ENCODE measurements at regions not wholly inside any gene's neighbourhood (a gene's known extent, or its start where the extent isn't known, plus 50 kb on each side); places are given as distances from the start of the nearest gene placed in this dataset.
"Not testable (repeated sequence)": the region's sequence is repeated elsewhere in the genome, so short reads cannot be mapped to it uniquely, and the experiment has no call there.

GRCh38 chr1:222189218-222189617, 358.7 kb downstream of the HHIPL2 start:
- Mint-ChIP-seq H3K27me3 (peaks cover 4% of the 10 kb centered on the region), H3K36me3 (no peaks in the 10 kb centered on the region), H3K27ac (no peak overlapping the region), H3K4me3 (no peak overlapping the region), H3K9me3 (ENCODE audit: low read depth) (peaks cover 7% of the 10 kb centered on the region), H3K4me1 (ENCODE audit: low read depth) (no peaks in the 10 kb centered on the region)

- Mint-ChIP-seq H3K36me3 (no peaks in the 10 kb centered on the region), H3K4me1 (ENCODE audit: low read depth) (no peaks in the 10 kb centered on the region), H3K27ac (no peak overlapping the region), H3K27me3 (peaks cover 4% of the 10 kb centered on the region), H3K9me3 (ENCODE audit: low read depth) (peaks cover 11% of the 10 kb centered on the region), H3K4me3 (no peak overlapping the region)
Observed at GRCh38 chr1:222187566-222188332, 360.2 kb downstream of the HHIPL2 start.

- no peaks in the 10 kb centered on the region for H3K36me3 Mint-ChIP-seq
- H3K9me3 Mint-ChIP-seq (ENCODE audit: low read depth), result peaks cover 15% of the 10 kb centered on the region
- no peak overlapping the region for H3K4me3 Mint-ChIP-seq
- peaks cover 2% of the 10 kb centered on the region for H3K27me3 Mint-ChIP-seq
- H3K4me1 Mint-ChIP-seq (ENCODE audit: low read depth), result no peaks in the 10 kb centered on the region
- H3K27ac Mint-ChIP-seq, result no peak overlapping the region
Observed at GRCh38 chr1:222182641-222183040, 365.3 kb downstream of the HHIPL2 start.

- Mint-ChIP-seq H3K27ac (no peak overlapping the region), H3K27me3 (no peaks in the 10 kb centered on the region), H3K9me3 (ENCODE audit: low read depth) (peaks cover 15% of the 10 kb centered on the region), H3K36me3 (no peaks in the 10 kb centered on the region), H3K4me3 (no peak overlapping the region), H3K4me1 (ENCODE audit: low read depth) (no peaks in the 10 kb centered on the region)
Observed at GRCh38 chr1:222181191-222181590, 366.7 kb downstream of the HHIPL2 start.

- peaks cover 10% of the 10 kb centered on the region for H3K36me3 Mint-ChIP-seq
- H3K27me3 Mint-ChIP-seq; H3K4me1 Mint-ChIP-seq (ENCODE audit: low read depth); H3K4me3 Mint-ChIP-seq; H3K27ac Mint-ChIP-seq: not testable (repeated sequence)
- H3K9me3 Mint-ChIP-seq (ENCODE audit: low read depth), result peaks cover 21% of the 10 kb centered on the region
Observed at GRCh38 chr1:222177496-222177895, 370.4 kb downstream of the HHIPL2 start.

GRCh38 chr1:222171005-222171404, 376.9 kb downstream of the HHIPL2 start:
- Mint-ChIP-seq H3K27ac (no peak overlapping the region), H3K9me3 (ENCODE audit: low read depth) (peaks cover 31% of the 10 kb centered on the region), H3K36me3 (peaks cover 15% of the 10 kb centered on the region), H3K4me3 (no peak overlapping the region), H3K27me3 (no peaks in the 10 kb centered on the region), H3K4me1 (ENCODE audit: low read depth) (no peaks in the 10 kb centered on the region)

GRCh38 chr1:222168621-222169020, 379.3 kb downstream of the HHIPL2 start:
- Mint-ChIP-seq H3K36me3 (peaks cover 13% of the 10 kb centered on the region), H3K4me1 (ENCODE audit: low read depth) (no peaks in the 10 kb centered on the region), H3K9me3 (ENCODE audit: low read depth) (peaks cover 26% of the 10 kb centered on the region), H3K27ac (no peak overlapping the region), H3K27me3 (no peaks in the 10 kb centered on the region), H3K4me3 (no peak overlapping the region)

GRCh38 chr1:222167896-222168295, 380.0 kb downstream of the HHIPL2 start:
- H3K27me3 Mint-ChIP-seq, result no peaks in the 10 kb centered on the region
- peaks cover 23% of the 10 kb centered on the region for H3K9me3 Mint-ChIP-seq (ENCODE audit: low read depth)
- no peak overlapping the region for H3K27ac Mint-ChIP-seq
- H3K4me1 Mint-ChIP-seq (ENCODE audit: low read depth), result no peaks in the 10 kb centered on the region
- H3K36me3 Mint-ChIP-seq, result peaks cover 8% of the 10 kb centered on the region
- H3K4me3 Mint-ChIP-seq, result no peak overlapping the region

GRCh38 chr1:222167111-222167510, 380.8 kb downstream of the HHIPL2 start:
- H3K27ac Mint-ChIP-seq, result no peak overlapping the region
- H3K27me3 Mint-ChIP-seq, result no peaks in the 10 kb centered on the region
- no peaks in the 10 kb centered on the region for H3K4me1 Mint-ChIP-seq (ENCODE audit: low read depth)
- H3K9me3 Mint-ChIP-seq (ENCODE audit: low read depth), result peaks cover 16% of the 10 kb centered on the region
- H3K36me3 Mint-ChIP-seq, result peaks cover 5% of the 10 kb centered on the region
- H3K4me3 Mint-ChIP-seq, result no peak overlapping the region

GRCh38 chr1:222165629-222166028, 382.3 kb downstream of the HHIPL2 start:
- H3K4me1 Mint-ChIP-seq (ENCODE audit: low read depth), result no peaks in the 10 kb centered on the region
- no peaks in the 10 kb centered on the region for H3K36me3 Mint-ChIP-seq

GRCh38 chr1:222163895-222164294, 384.0 kb downstream of the HHIPL2 start:
- Mint-ChIP-seq H3K9me3 (ENCODE audit: low read depth) (peaks cover 3% of the 10 kb centered on the region), H3K4me3 (no peak overlapping the region), H3K27me3 (no peaks in the 10 kb centered on the region), H3K36me3 (no peaks in the 10 kb centered on the region), H3K27ac (no peak overlapping the region), H3K4me1 (ENCODE audit: low read depth) (no peaks in the 10 kb centered on the region)

More at GRCh38 chr1:222165629-222166028, 382.3 kb downstream of the HHIPL2 start:
- Mint-ChIP-seq H3K27ac (no peak overlapping the region), H3K27me3 (no peaks in the 10 kb centered on the region), H3K9me3 (ENCODE audit: low read depth) (peaks cover 13% of the 10 kb centered on the region), H3K4me3 (no peak overlapping the region)

- Mint-ChIP-seq H3K36me3 (peaks cover 6% of the 10 kb centered on the region), H3K27ac (no peak overlapping the region)
Observed at GRCh38 chr1:222161676-222162075, 386.2 kb downstream of the HHIPL2 start.

GRCh38 chr1:222157612-222158011, 390.3 kb downstream of the HHIPL2 start:
- H3K27me3 Mint-ChIP-seq, result no peaks in the 10 kb centered on the region

More at GRCh38 chr1:222161676-222162075, 386.2 kb downstream of the HHIPL2 start:
- H3K9me3 Mint-ChIP-seq (ENCODE audit: low read depth), result peaks cover 14% of the 10 kb centered on the region
- no peaks in the 10 kb centered on the region for H3K4me1 Mint-ChIP-seq (ENCODE audit: low read depth)
- H3K27me3 Mint-ChIP-seq, result no peaks in the 10 kb centered on the region
- no peak overlapping the region for H3K4me3 Mint-ChIP-seq

GRCh38 chr1:222140206-222140605, 398.3 kb upstream of the DUSP10 start:
- Mint-ChIP-seq H3K27ac (no peak overlapping the region), H3K9me3 (ENCODE audit: low read depth) (no peaks in the 10 kb centered on the region), H3K4me1 (ENCODE audit: low read depth) (no peaks in the 10 kb centered on the region), H3K4me3 (no peak overlapping the region), H3K36me3 (no peaks in the 10 kb centered on the region), H3K27me3 (no peaks in the 10 kb centered on the region)

More at GRCh38 chr1:222157612-222158011, 390.3 kb downstream of the HHIPL2 start:
- H3K9me3 Mint-ChIP-seq (ENCODE audit: low read depth), result peaks cover 14% of the 10 kb centered on the region
- H3K36me3 Mint-ChIP-seq, result peaks cover 6% of the 10 kb centered on the region
- no peak overlapping the region for H3K4me3 Mint-ChIP-seq
- no peak overlapping the region for H3K27ac Mint-ChIP-seq
- H3K4me1 Mint-ChIP-seq (ENCODE audit: low read depth), result no peaks in the 10 kb centered on the region

- Mint-ChIP-seq H3K27me3 (no peaks in the 10 kb centered on the region), H3K4me3 (no peak overlapping the region), H3K4me1 (ENCODE audit: low read depth) (no peaks in the 10 kb centered on the region), H3K9me3 (ENCODE audit: low read depth) (peaks cover 16% of the 10 kb centered on the region), H3K36me3 (peaks cover 4% of the 10 kb centered on the region), H3K27ac (no peak overlapping the region)
Observed at GRCh38 chr1:222138095-222138494, 396.2 kb upstream of the DUSP10 start.

GRCh38 chr1:222136869-222137268, 395.0 kb upstream of the DUSP10 start:
- no peak overlapping the region for H3K4me3 Mint-ChIP-seq

More at GRCh38 chr1:222136869-222137268, 395.0 kb upstream of the DUSP10 start:
- H3K9me3 Mint-ChIP-seq (ENCODE audit: low read depth), result peaks cover 16% of the 10 kb centered on the region
- no peak overlapping the region for H3K27ac Mint-ChIP-seq
- no peaks in the 10 kb centered on the region for H3K4me1 Mint-ChIP-seq (ENCODE audit: low read depth)
- peaks cover 4% of the 10 kb centered on the region for H3K36me3 Mint-ChIP-seq
- H3K27me3 Mint-ChIP-seq, result no peaks in the 10 kb centered on the region
